Heart left ventricle (tissue), 16 donors: ENCODE measurements at regions not wholly inside any gene's neighbourhood (a gene's known extent, or its start where the extent isn't known, plus 50 kb on each side); places are given as distances from the start of the nearest gene placed in this dataset.

Experiments
- ATAC-seq, 4 donors: fragments of 200-7000 bp; cut with Tn5 transposase; one replicate each; pipeline ENCODE4 v1.9.1; 2020 to 2022; ENCODE audit warnings: moderate library complexity in 4 of 4, mild to moderate bottlenecking in 3 of 4, moderate number of reproducible peaks in 1 of 4
- DNase-seq, 5 donors: peaks; one replicate each; pipeline ENCODE4 v3.0.0-alpha.2; 2020
- H3K27ac ChIP-seq, 12 donors: fragments of 200-600 bp; sonication (generic) in 4 of 12; one replicate each; pipeline versions ENCODE4 v1.5.0 to v1.8.0; 2016 to 2022; ENCODE audit warnings: mild to moderate bottlenecking in 2 of 12
- H3K27me3 ChIP-seq, 9 donors: fragments of 200-600 bp; sonication (generic) in 2 of 9; one replicate each; pipeline versions ENCODE4 v1.5.1 to v1.8.0; 2016 to 2022; ENCODE audit warnings: mild to moderate bottlenecking in 3 of 9
- H3K36me3 ChIP-seq, 9 donors: fragments of 200-600 bp; sonication (generic) in 2 of 9; one replicate each; pipeline versions ENCODE4 v1.5.0 to v1.8.0; 2018 to 2022; ENCODE audit warnings: mild to moderate bottlenecking in 2 of 9
- H3K4me1 ChIP-seq, 12 donors: fragments of 200-600 bp; sonication (generic) in 4 of 12; one replicate each; pipeline versions ENCODE4 v1.5.0 to v1.8.0; 2016 to 2022; ENCODE audit warnings: mild to moderate bottlenecking in 3 of 12
- H3K4me3 ChIP-seq, 12 donors: fragments of 200-600 bp; sonication (generic) in 4 of 12; one replicate each; pipeline versions ENCODE4 v1.5.0 to v1.8.0; 2017 to 2022; ENCODE audit warnings: mild to moderate bottlenecking in 9 of 12, moderate library complexity in 4 of 12
- H3K9me3 ChIP-seq, 12 donors: fragments of 200-600 bp; sonication (generic) in 4 of 12; one replicate each; pipeline versions ENCODE4 v1.5.0 to v1.8.0; 2016 to 2022; ENCODE audit warnings: mild to moderate bottlenecking in 1 of 12
- CTCF ChIP-seq, 12 donors: fragments of 200-600 bp; sonication (generic) in 4 of 12; IDR thresholded peaks; one replicate each; pipeline versions ENCODE4 v1.5.0 to v1.8.0; 2018 to 2022; ENCODE audit warnings: antibody characterized with exemption in 12 of 12, mild to moderate bottlenecking in 5 of 12
- POLR2A ChIP-seq, 2 donors: fragments of 450-650 bp; IDR thresholded peaks; one replicate each; pipeline ENCODE4 v1.6.1; 2017; ENCODE audit warnings: antibody characterized with exemption in 2 of 2, mild to moderate bottlenecking in 2 of 2, moderate library complexity in 2 of 2
- WGBS, 4 donors: extraction: QIAGEN DNeasy Blood & Tissue Kit in 2 of 4; methylation state at CpG; one replicate each; pipeline versions ENCODE4 v1.1.5 to v1.1.7; 2013 to 2018; 5-methylcytosine and 5-hydroxymethylcytosine counted together
- intact Hi-C, 10 donors: fragments of 100-400 bp; cut with DNase I; formaldehyde crosslinking; loops; one replicate each; pipeline versions ENCODE4 v1.11.1 to v1.14.2; 2022
- donor health status: ischemic (EF 13 %, LVEDD 7.1; RV severe dilation, severe dysfunction).
- donor health status: healthy with polysubstance abuse.
- donor health status: DM: no; HTN: yes; CAD: no.
- donor health status: DM: no; HTN: no; CAD: no.
- donor health status: ischemic (EF 25% LVEDD 6.9; RV normal size, moderate dysfunction).
- donor health status: ischemic (EF 25% LVEDD 5.7; RV mildly dilated, moderate dysfunction).
- donor health status: healthy.
- donor health status: DM: yes; HTN: yes; CAD: no.
- donor health status: ischemic (EF 35%, LVEDD 5.7; RV mildly dilated, moderate dysfunction).
- donor health status: nonischemic (EF 11% LVEDD 7.7; RV severe dilation, severe dysfunction).
- donor health status: DM: yes; HTN: yes; CAD: no.
- donor health status: PGD.
- donor health status: ischemic (EF 29% LVEDD 5.4; RV normal size, mild dysfunction).
- donor health status: nonischemic (EF 23%, LVEDD 6.1; RV moderate dilation, normal function).

GRCh38 chr3:127064391-127065137, 81.6 kb downstream of the PLXNA1 start:
- H3K4me3 ChIP-seq: no peak overlapping the region
- TF ChIP-seq CTCF (IDR thresholded peaks at IDR 0.05) (no peak), POLR2A (IDR thresholded peaks at IDR 0.05) (no peak)
- H3K9me3 ChIP-seq: no peaks in the 10 kb centered on the region
- peaks cover 0 to 21% (median 0%) of the 10 kb centered on the region in 9 donors for H3K27me3 ChIP-seq
- WGBS, 4 donors: 82 to 90% (median 87%) methylated on average over 16 of the region's 16 CpGs
- no peaks in the 10 kb centered on the region for H3K4me1 ChIP-seq
- no peaks in the 10 kb centered on the region for H3K36me3 ChIP-seq
- peak in 1 of 5 donors; percentile 32 for DNase-seq
- intact Hi-C loops: no loop called here
- no peak for ATAC-seq
- H3K27ac ChIP-seq: no peak overlapping the region

- 88 to 95% (median 90%) methylated on average over 5 of the region's 5 CpGs for WGBS, 4 donors
These were observed 82.2 kb downstream of the PLXNA1 start for GRCh38 chr3:127065138-127065427.

GRCh38 chr3:127065561-127066290, 82.8 kb downstream of the PLXNA1 start:
- ATAC-seq: no peak
- intact Hi-C loops: no loop called here

More at GRCh38 chr3:127065138-127065427, 82.2 kb downstream of the PLXNA1 start:
- H3K27me3 ChIP-seq: peaks cover 0 to 21% (median 0%) of the 10 kb centered on the region in 9 donors
- H3K4me1 ChIP-seq: no peaks in the 10 kb centered on the region
- intact Hi-C loops: no loop called here
- TF ChIP-seq POLR2A (IDR thresholded peaks at IDR 0.05) (no peak), CTCF (IDR thresholded peaks at IDR 0.05) (no peak)
- DNase-seq: peak in 1 of 5 donors; percentile 14
- no peaks in the 10 kb centered on the region for H3K9me3 ChIP-seq
- H3K36me3 ChIP-seq: no peaks in the 10 kb centered on the region
- H3K27ac ChIP-seq: no peak overlapping the region
- no peak for ATAC-seq
- no peak overlapping the region for H3K4me3 ChIP-seq

More at GRCh38 chr3:127065561-127066290, 82.8 kb downstream of the PLXNA1 start:
- WGBS, 4 donors: 74 to 78% (median 76%) methylated on average over 17 of the region's 17 CpGs
- peak in 1 of 5 donors; percentile 17 for DNase-seq
- H3K4me1 ChIP-seq: no peaks in the 10 kb centered on the region
- H3K4me3 ChIP-seq: no peak overlapping the region
- no peaks in the 10 kb centered on the region for H3K36me3 ChIP-seq
- TF ChIP-seq CTCF (IDR thresholded peaks at IDR 0.05) (no peak), POLR2A (IDR thresholded peaks at IDR 0.05) (no peak)
- H3K27ac ChIP-seq: no peak overlapping the region
- H3K27me3 ChIP-seq: peaks cover 0 to 21% (median 0%) of the 10 kb centered on the region in 9 donors
- no peaks in the 10 kb centered on the region for H3K9me3 ChIP-seq
